Thyroid gland (tissue), 4 donors: ENCODE measurements at regions not wholly inside any gene's neighbourhood (a gene's known extent, or its start where the extent isn't known, plus 50 kb on each side); places are given as distances from the start of the nearest gene placed in this dataset.

Experiments used
- DNase-seq, 2 donors: peaks; one replicate each; pipeline ENCODE4 v3.0.0-alpha.2; 2019
- H3K27ac ChIP-seq, 3 donors: fragments of 200-600 bp; sonication (generic); 1 replicate in 2 of 3; 2 replicates in 1 of 3; pipeline ENCODE4 v1.5.1; 2016 to 2019; ENCODE audit warnings: mild to moderate bottlenecking in 1 of 3, moderate library complexity in 1 of 3
- H3K27me3 ChIP-seq: fragments of 200-600 bp; sonication (generic); one replicate; pipeline ENCODE4 v1.5.1; 2019
- H3K36me3 ChIP-seq, 2 donors: fragments of 200-600 bp; sonication (generic); one replicate each; pipeline ENCODE4 v1.5.1; 2016 to 2019
- H3K4me1 ChIP-seq, 2 donors: fragments of 200-600 bp; sonication (generic); one replicate each; pipeline ENCODE4 v1.5.1; 2017 to 2019
- H3K4me3 ChIP-seq, 3 donors: fragments of 200-600 bp; sonication (generic); replicated peaks in 1 of 3; 1 replicate in 2 of 3; 2 replicates in 1 of 3; pipeline ENCODE4 v1.5.1; 2016; ENCODE audit warnings: mild to moderate bottlenecking in 1 of 3
- H3K9me3 ChIP-seq: fragments of 200-600 bp; sonication (generic); one replicate; pipeline ENCODE4 v1.5.1; 2017
- POLR2A ChIP-seq, 2 donors: fragments of 450-650 bp; IDR thresholded peaks; one replicate each; pipeline ENCODE4 v1.6.1; 2017; ENCODE audit warnings: antibody characterized with exemption in 2 of 2, mild to moderate bottlenecking in 2 of 2, moderate library complexity in 1 of 2
- WGBS, 2 donors: methylation state at CpG; one replicate each; pipeline ENCODE4 v1.1.5; 2017; 5-methylcytosine and 5-hydroxymethylcytosine counted together
- intact Hi-C: fragments of 100-400 bp; cut with DNase I; formaldehyde crosslinking; loops from one replicate; pipeline ENCODE4 v1.15.1; 2023
- TF ChIP-seq, protein P1 (sequence below), 6 experiments: fragments of 200-600 bp in 3 of 6; fragments of 450-650 bp in 3 of 6; sonication (generic) in 3 of 6; IDR thresholded peaks; one replicate each; pipeline ENCODE4 v1.5.1; 2016 to 2019; ENCODE audit warnings: antibody characterized with exemption in 6 of 6, mild to moderate bottlenecking in 2 of 6, inconsistent platforms in 1 of 6, moderate library complexity in 1 of 6

DNA sequence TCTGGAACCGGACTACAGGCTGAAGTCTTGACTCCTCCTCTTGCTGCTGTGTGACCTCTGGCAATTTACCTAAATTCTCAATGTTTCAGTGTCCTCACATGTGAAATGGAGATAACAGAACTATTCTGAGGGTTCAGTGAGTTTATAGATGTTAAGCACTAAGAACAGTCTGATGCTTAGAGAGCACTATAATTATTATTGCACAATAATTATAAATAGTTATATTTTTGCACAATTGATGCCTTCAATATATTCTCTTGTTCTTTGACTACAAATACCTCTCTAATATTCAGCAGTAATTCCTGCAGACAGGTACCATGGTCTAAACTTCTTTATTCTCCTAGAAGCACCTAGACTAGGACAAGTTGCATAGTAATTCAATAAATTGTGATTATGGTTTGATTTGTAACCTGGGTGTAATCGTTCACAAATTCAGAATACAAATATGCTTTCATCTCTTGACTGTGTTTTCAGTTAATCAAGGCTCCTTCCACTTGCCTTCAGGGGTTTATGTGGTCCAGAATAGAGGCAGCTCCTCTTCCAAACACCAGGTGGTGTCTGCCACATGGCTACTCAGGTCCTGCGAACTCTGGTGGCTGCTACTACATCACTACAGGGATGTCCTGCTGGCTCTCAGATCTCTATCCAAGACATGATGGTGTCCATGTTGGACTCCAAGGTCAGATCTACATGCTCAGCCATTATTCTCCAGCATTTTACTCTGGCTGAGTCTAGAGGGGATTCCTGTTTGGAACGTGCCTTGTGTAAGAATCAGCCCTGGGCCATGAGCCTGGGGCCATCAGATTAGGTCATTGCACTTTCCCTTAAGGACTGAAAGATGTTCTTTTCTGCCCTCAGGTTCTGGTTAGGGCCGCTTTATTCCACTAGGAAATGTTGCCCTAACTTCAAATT, 103.4 kb downstream of the QRFPR start:
- H3K27ac ChIP-seq, result no peak overlapping the region
- no peaks in the 10 kb centered on the region for H3K9me3 ChIP-seq
- no peaks in the 10 kb centered on the region for H3K27me3 ChIP-seq
- H3K36me3 ChIP-seq, result no peaks in the 10 kb centered on the region
- no peak for TF ChIP-seq POLR2A (IDR thresholded peaks at IDR 0.05)
- TF ChIP-seq, protein P1, sequence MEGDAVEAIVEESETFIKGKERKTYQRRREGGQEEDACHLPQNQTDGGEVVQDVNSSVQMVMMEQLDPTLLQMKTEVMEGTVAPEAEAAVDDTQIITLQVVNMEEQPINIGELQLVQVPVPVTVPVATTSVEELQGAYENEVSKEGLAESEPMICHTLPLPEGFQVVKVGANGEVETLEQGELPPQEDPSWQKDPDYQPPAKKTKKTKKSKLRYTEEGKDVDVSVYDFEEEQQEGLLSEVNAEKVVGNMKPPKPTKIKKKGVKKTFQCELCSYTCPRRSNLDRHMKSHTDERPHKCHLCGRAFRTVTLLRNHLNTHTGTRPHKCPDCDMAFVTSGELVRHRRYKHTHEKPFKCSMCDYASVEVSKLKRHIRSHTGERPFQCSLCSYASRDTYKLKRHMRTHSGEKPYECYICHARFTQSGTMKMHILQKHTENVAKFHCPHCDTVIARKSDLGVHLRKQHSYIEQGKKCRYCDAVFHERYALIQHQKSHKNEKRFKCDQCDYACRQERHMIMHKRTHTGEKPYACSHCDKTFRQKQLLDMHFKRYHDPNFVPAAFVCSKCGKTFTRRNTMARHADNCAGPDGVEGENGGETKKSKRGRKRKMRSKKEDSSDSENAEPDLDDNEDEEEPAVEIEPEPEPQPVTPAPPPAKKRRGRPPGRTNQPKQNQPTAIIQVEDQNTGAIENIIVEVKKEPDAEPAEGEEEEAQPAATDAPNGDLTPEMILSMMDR (IDR thresholded peaks at IDR 0.05), result no peak
- no peak for DNase-seq
- no peak overlapping the region for H3K4me3 ChIP-seq
- 44 to 83% methylated on average over 5 of the region's 5 CpGs for WGBS, 2 donors
- intact Hi-C loops, result no loop called here
- H3K4me1 ChIP-seq, result no peaks in the 10 kb centered on the region

DNA sequence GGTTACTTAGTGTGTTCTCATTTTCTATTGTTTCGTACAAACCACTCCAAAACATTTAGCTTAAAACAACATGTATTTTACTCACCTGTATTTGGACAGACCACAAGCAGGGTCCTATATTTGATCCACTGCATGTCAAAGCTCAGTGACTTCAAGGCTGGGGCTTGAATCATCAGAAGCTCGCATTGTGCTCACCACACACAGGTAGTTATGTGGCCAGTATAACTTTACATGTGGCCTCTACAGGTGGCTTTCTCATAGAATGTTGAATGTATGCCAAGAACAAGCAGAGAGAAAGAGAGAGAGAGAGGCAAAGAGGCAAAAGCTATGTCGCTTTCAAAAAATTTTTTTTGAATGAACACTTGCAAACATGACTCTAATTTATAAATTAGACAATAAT, 107.6 kb downstream of the QRFPR start:
- Histone ChIP-seq H3K27me3 (no peaks in the 10 kb centered on the region), H3K36me3 (no peaks in the 10 kb centered on the region), H3K4me1 (no peaks in the 10 kb centered on the region), H3K4me3 (no peak overlapping the region), H3K9me3 (no peaks in the 10 kb centered on the region), H3K27ac (no peak overlapping the region)
- TF ChIP-seq, protein P1 (IDR thresholded peaks at IDR 0.05), result no peak
- TF ChIP-seq POLR2A (IDR thresholded peaks at IDR 0.05), result no peak
- WGBS, 2 donors, result 68 to 71% methylated on average over 3 of the region's 3 CpGs
- intact Hi-C loops, result no loop called here
- DNase-seq, result no peak

DNA sequence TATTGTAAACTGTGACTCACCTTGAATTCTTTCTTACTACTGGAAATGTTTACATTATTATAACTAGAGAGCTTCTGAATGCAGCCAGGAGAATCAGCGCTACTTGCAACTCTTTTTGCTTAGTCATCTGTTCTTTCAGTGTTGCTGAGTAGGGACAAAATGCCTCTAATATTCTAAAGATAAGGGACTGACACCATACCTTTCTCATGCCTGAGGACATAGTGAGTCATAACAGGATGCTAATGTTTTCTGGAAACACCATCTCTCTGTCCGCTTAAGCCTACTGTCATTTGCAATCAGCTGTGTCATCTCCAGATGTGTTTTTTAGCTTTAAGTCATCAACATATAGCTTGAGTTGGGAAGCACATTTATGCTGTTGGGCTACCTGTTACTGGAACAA, 108.3 kb downstream of the QRFPR start:
- intact Hi-C loops, result no loop called here
- no peaks in the 10 kb centered on the region for H3K4me1 ChIP-seq
- no peaks in the 10 kb centered on the region for H3K36me3 ChIP-seq
- H3K27ac ChIP-seq, result no peak overlapping the region
- no peaks in the 10 kb centered on the region for H3K9me3 ChIP-seq
- 66 to 80% methylated on average over 2 of the region's 2 CpGs for WGBS, 2 donors
- H3K4me3 ChIP-seq, result no peak overlapping the region
- no peaks in the 10 kb centered on the region for H3K27me3 ChIP-seq
- no peak for TF ChIP-seq POLR2A (IDR thresholded peaks at IDR 0.05)
- TF ChIP-seq, protein P1 (IDR thresholded peaks at IDR 0.05), result no peak
- no peak for DNase-seq

DNA sequence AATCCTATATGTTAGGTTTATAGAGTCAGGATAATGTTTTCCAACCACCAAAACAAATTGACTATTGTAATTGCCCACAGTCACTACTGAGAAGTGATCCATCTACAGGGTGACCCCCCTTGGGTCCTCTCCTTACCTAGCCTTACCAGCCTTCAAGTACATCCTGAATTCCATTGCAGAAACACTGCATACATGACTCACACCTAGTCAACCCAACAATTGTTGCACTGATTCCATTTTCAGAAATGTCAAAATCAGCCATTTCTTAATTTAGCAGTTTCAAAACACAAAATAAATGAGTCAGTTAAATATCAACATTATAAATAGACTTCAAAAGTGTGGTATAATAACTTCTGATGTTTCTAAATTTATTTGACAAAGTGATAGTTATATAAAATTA, 106.3 kb upstream of the TNIP3 start:
- no peaks in the 10 kb centered on the region for H3K4me1 ChIP-seq
- no peaks in the 10 kb centered on the region for H3K27me3 ChIP-seq
- DNase-seq, result no peak
- no peaks in the 10 kb centered on the region for H3K36me3 ChIP-seq
- H3K4me3 ChIP-seq, result no peak overlapping the region
- no peaks in the 10 kb centered on the region for H3K9me3 ChIP-seq
- H3K27ac ChIP-seq, result no peak overlapping the region
- intact Hi-C loops, result no loop called here
- no peak for TF ChIP-seq POLR2A (IDR thresholded peaks at IDR 0.05)
- TF ChIP-seq, protein P1 (IDR thresholded peaks at IDR 0.05), result no peak

DNA sequence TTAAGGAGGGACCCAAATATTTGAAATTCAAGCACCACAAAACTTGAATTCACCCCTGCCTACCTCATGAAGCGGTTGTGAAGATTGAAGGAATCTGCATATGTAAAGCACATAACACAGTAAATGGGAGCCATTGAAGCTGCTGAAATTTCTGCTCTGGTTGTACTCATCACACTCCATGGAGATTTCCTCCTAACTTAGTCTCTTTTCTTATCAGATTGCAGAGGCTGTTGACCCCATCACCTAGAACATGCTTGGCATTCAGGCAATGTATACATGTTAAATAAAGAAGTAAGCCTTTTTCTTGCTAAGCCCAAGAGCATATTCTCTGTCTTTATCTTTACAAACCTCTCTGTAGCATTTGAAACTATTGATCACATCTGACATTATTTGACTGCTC, 104.9 kb upstream of the TNIP3 start:
- TF ChIP-seq POLR2A (IDR thresholded peaks at IDR 0.05), result no peak
- TF ChIP-seq, protein P1 (IDR thresholded peaks at IDR 0.05), result no peak
- Histone ChIP-seq H3K9me3 (no peaks in the 10 kb centered on the region), H3K4me3 (no peak overlapping the region), H3K27ac (no peak overlapping the region), H3K36me3 (no peaks in the 10 kb centered on the region), H3K27me3 (no peaks in the 10 kb centered on the region), H3K4me1 (no peaks in the 10 kb centered on the region)
- intact Hi-C loops, result no loop called here
- no peak for DNase-seq
- WGBS, 2 donors, result 91 to 94% methylated on average over 1 of the region's 1 CpG
